HUES48 (cell line): ENCODE measurements at regions not wholly inside any gene's neighbourhood (a gene's known extent, or its start where the extent isn't known, plus 50 kb on each side); places are given as distances from the start of the nearest gene placed in this dataset.

Experiments used
- H3K27ac ChIP-seq: one replicate; pipeline ENCODE4 v1.7.0; 2013; ENCODE audit warnings: low read depth, low read length, inconsistent platforms
- H3K27me3 ChIP-seq: 2 replicates; pipeline ENCODE4 v1.6.1; 2013; ENCODE audit warnings: mild to moderate bottlenecking, low read length; ENCODE audit not compliant: control insufficient read depth, insufficient read depth
- H3K36me3 ChIP-seq: 2 replicates; pipeline ENCODE4 v1.6.1; 2013; ENCODE audit warnings: low read length; ENCODE audit not compliant: control insufficient read depth, insufficient read depth
- H3K4me1 ChIP-seq: 2 replicates; pipeline ENCODE4 v1.6.1; 2013; ENCODE audit warnings: mild to moderate bottlenecking, low read length; ENCODE audit not compliant: control insufficient read depth, insufficient read depth
- H3K4me3 ChIP-seq: 2 replicates; pipeline ENCODE4 v1.5.1; 2013; ENCODE audit warnings: mild to moderate bottlenecking, low read depth, low read length
- H3K9ac ChIP-seq: 2 replicates; pipeline ENCODE4 v1.6.1; 2013; ENCODE audit warnings: mild to moderate bottlenecking, low read depth, low read length, moderate library complexity
- H3K9me3 ChIP-seq: 2 replicates; pipeline ENCODE4 v1.6.1; 2013; ENCODE audit warnings: low read length; ENCODE audit not compliant: control insufficient read depth, insufficient read depth

GRCh38 chr5:161176221-161176620, 324.2 kb upstream of the ATP10B start:
- Histone ChIP-seq H3K9me3 (no peaks in the 10 kb centered on the region), H3K4me3 (no peak overlapping the region), H3K27ac (no peak overlapping the region), H3K4me1 (no peaks in the 10 kb centered on the region), H3K9ac (no peak overlapping the region), H3K27me3 (no peaks in the 10 kb centered on the region), H3K36me3 (no peaks in the 10 kb centered on the region)

GRCh38 chr5:161169776-161170175, 317.8 kb upstream of the ATP10B start:
- no peak overlapping the region for H3K4me3 ChIP-seq
- no peaks in the 10 kb centered on the region for H3K4me1 ChIP-seq
- H3K36me3 ChIP-seq, result no peaks in the 10 kb centered on the region
- H3K27me3 ChIP-seq, result no peaks in the 10 kb centered on the region
- H3K9ac ChIP-seq, result no peak overlapping the region
- no peaks in the 10 kb centered on the region for H3K9me3 ChIP-seq
- H3K27ac ChIP-seq, result no peak overlapping the region

- Histone ChIP-seq H3K4me3 (no peak overlapping the region), H3K4me1 (no peaks in the 10 kb centered on the region), H3K9me3 (no peaks in the 10 kb centered on the region), H3K27me3 (no peaks in the 10 kb centered on the region), H3K27ac (no peak overlapping the region), H3K36me3 (no peaks in the 10 kb centered on the region), H3K9ac (no peak overlapping the region)
Observed at GRCh38 chr5:161167016-161167767, 315.2 kb upstream of the ATP10B start.

GRCh38 chr5:161165998-161166660, 314.1 kb upstream of the ATP10B start:
- no peaks in the 10 kb centered on the region for H3K27me3 ChIP-seq
- H3K4me3 ChIP-seq, result no peak overlapping the region
- no peaks in the 10 kb centered on the region for H3K36me3 ChIP-seq
- H3K9ac ChIP-seq, result no peak overlapping the region
- no peaks in the 10 kb centered on the region for H3K4me1 ChIP-seq
- no peaks in the 10 kb centered on the region for H3K9me3 ChIP-seq
- H3K27ac ChIP-seq, result no peak overlapping the region

GRCh38 chr5:161157925-161158324, 305.9 kb upstream of the ATP10B start:
- no peaks in the 10 kb centered on the region for H3K9me3 ChIP-seq
- no peak overlapping the region for H3K9ac ChIP-seq
- H3K27me3 ChIP-seq, result no peaks in the 10 kb centered on the region
- H3K36me3 ChIP-seq, result no peaks in the 10 kb centered on the region
- no peak overlapping the region for H3K4me3 ChIP-seq
- H3K4me1 ChIP-seq, result no peaks in the 10 kb centered on the region
- no peak overlapping the region for H3K27ac ChIP-seq

- H3K4me1 ChIP-seq, result no peaks in the 10 kb centered on the region
- H3K36me3 ChIP-seq, result no peaks in the 10 kb centered on the region
- H3K27me3 ChIP-seq, result no peaks in the 10 kb centered on the region
- H3K9me3 ChIP-seq, result no peaks in the 10 kb centered on the region
- no peak overlapping the region for H3K27ac ChIP-seq
- H3K4me3 ChIP-seq, result no peak overlapping the region
- no peak overlapping the region for H3K9ac ChIP-seq
Observed at GRCh38 chr5:161155451-161155850, 303.4 kb upstream of the ATP10B start.

- Histone ChIP-seq H3K9me3 (no peaks in the 10 kb centered on the region), H3K36me3 (no peaks in the 10 kb centered on the region), H3K27ac (no peak overlapping the region), H3K9ac (no peak overlapping the region), H3K4me3 (no peak overlapping the region), H3K4me1 (no peaks in the 10 kb centered on the region), H3K27me3 (no peaks in the 10 kb centered on the region)
Observed at GRCh38 chr5:161152415-161152940, 300.5 kb upstream of the ATP10B start.

- Histone ChIP-seq H3K36me3 (no peaks in the 10 kb centered on the region), H3K27me3 (no peaks in the 10 kb centered on the region), H3K27ac (no peak overlapping the region), H3K9me3 (no peaks in the 10 kb centered on the region), H3K9ac (no peak overlapping the region), H3K4me3 (no peak overlapping the region), H3K4me1 (no peaks in the 10 kb centered on the region)
Observed at GRCh38 chr5:161150441-161150988, 298.5 kb upstream of the ATP10B start.

GRCh38 chr5:161149078-161149477, 297.1 kb upstream of the ATP10B start:
- no peak overlapping the region for H3K27ac ChIP-seq
- no peaks in the 10 kb centered on the region for H3K4me1 ChIP-seq
- H3K4me3 ChIP-seq, result no peak overlapping the region
- no peaks in the 10 kb centered on the region for H3K36me3 ChIP-seq
- no peaks in the 10 kb centered on the region; the same call in 1 of the 2 replicates for H3K9me3 ChIP-seq
- H3K27me3 ChIP-seq, result no peaks in the 10 kb centered on the region
- H3K9ac ChIP-seq, result no peak overlapping the region

- Histone ChIP-seq H3K9ac (no peak overlapping the region), H3K4me1 (no peaks in the 10 kb centered on the region; the same call in 1 of the 2 replicates), H3K9me3 (no peaks in the 10 kb centered on the region), H3K36me3 (no peaks in the 10 kb centered on the region), H3K27ac (no peak overlapping the region), H3K27me3 (no peaks in the 10 kb centered on the region), H3K4me3 (no peak overlapping the region)
Observed at GRCh38 chr5:161138751-161139455, 286.9 kb upstream of the ATP10B start.
